B cell (primary cell): ENCODE measurements at regions not wholly inside any gene's neighbourhood (a gene's known extent, or its start where the extent isn't known, plus 50 kb on each side); places are given as distances from the start of the nearest gene placed in this dataset.

ENCODE experiments used
- CTCF ChIP-seq: fragments of 200-600 bp; IDR thresholded peaks from one replicate; pipeline ENCODE4 v1.8.0; 2022; ENCODE audit warnings: antibody characterized with exemption, mild to moderate bottlenecking
- EZH2 ChIP-seq: IDR thresholded peaks from 2 replicates; pipeline ENCODE4 v1.6.1; 2012; ENCODE audit warnings: borderline replicate concordance, low read depth, mild to moderate bottlenecking, moderate library complexity, low read length; ENCODE audit not compliant: insufficient read depth, poor library complexity, severe bottlenecking

- no peak for TF ChIP-seq CTCF
- no peak for TF ChIP-seq EZH2
These were observed 69.8 kb upstream of the NFIB start for GRCh38 chr9:14383773-14384172.
